Activated T-cell treated with anti-CD3 and anti-CD28 coated beads for 24 hours (primary cell): ENCODE measurements at regions not wholly inside any gene's neighbourhood (a gene's known extent, or its start where the extent isn't known, plus 50 kb on each side); places are given as distances from the start of the nearest gene placed in this dataset.

Source experiments
- DNase-seq: peaks from one replicate; pipeline ENCODE4 v3.0.0-alpha.2; 2020; ENCODE audit warnings: low read depth

- no peak for DNase-seq
Measured at GRCh38 chr17:68740555-68741447, 139.6 kb upstream of the FAM20A start.

- no peak for DNase-seq
Measured at GRCh38 chr17:68737761-68738443, 136.7 kb upstream of the FAM20A start.

- DNase-seq: no peak
Measured at GRCh38 chr17:68734931-68735330, 133.8 kb upstream of the FAM20A start.

- no peak for DNase-seq
Measured at GRCh38 chr17:68734187-68734900, 133.2 kb upstream of the FAM20A start.

- DNase-seq: no peak
Measured at GRCh38 chr17:68733241-68734176, 132.3 kb upstream of the FAM20A start.

GRCh38 chr17:68732301-68732749, 131.2 kb upstream of the FAM20A start:
- no peak for DNase-seq

GRCh38 chr17:68731465-68731864, 130.3 kb upstream of the FAM20A start:
- DNase-seq: no peak

- no peak for DNase-seq
Measured at GRCh38 chr17:68719431-68719830, 118.3 kb upstream of the FAM20A start.

- DNase-seq: no peak
Measured at GRCh38 chr17:68718926-68719325, 117.8 kb upstream of the FAM20A start.

- DNase-seq: no peak
Measured at GRCh38 chr17:68718465-68718864, 117.3 kb upstream of the FAM20A start.

- DNase-seq: no peak
Measured at GRCh38 chr17:68714676-68715075, 113.5 kb upstream of the FAM20A start.

GRCh38 chr17:68711858-68712257, 110.7 kb upstream of the FAM20A start:
- DNase-seq: no peak

GRCh38 chr17:68710976-68711375, 109.8 kb upstream of the FAM20A start:
- no peak for DNase-seq

GRCh38 chr17:68710035-68710780, 109.0 kb upstream of the FAM20A start:
- no peak for DNase-seq

- no peak for DNase-seq
Measured at GRCh38 chr17:68709461-68709860, 108.3 kb upstream of the FAM20A start.

- DNase-seq: no peak
Measured at GRCh38 chr17:68707031-68707430, 105.9 kb upstream of the FAM20A start.

GRCh38 chr17:68706356-68706920, 105.3 kb upstream of the FAM20A start:
- DNase-seq: no peak

- no peak for DNase-seq
Measured at GRCh38 chr17:68705714-68706076, 104.5 kb upstream of the FAM20A start.

- no peak for DNase-seq
Measured at GRCh38 chr17:68704871-68705713, 103.9 kb upstream of the FAM20A start.

GRCh38 chr17:68701046-68701445, 99.9 kb upstream of the FAM20A start:
- DNase-seq: no peak
